GM21737 (cell line): ENCODE measurements at regions not wholly inside any gene's neighbourhood (a gene's known extent, or its start where the extent isn't known, plus 50 kb on each side); places are given as distances from the start of the nearest gene placed in this dataset.

Source experiments
- ATAC-seq: cut with Tn5 transposase; IDR thresholded peaks from one replicate; pipeline ENCODE4 v1.9.1; 2021; ENCODE audit warnings: mild to moderate bottlenecking, moderate library complexity; ENCODE audit not compliant: unreplicated experiment

DNA sequence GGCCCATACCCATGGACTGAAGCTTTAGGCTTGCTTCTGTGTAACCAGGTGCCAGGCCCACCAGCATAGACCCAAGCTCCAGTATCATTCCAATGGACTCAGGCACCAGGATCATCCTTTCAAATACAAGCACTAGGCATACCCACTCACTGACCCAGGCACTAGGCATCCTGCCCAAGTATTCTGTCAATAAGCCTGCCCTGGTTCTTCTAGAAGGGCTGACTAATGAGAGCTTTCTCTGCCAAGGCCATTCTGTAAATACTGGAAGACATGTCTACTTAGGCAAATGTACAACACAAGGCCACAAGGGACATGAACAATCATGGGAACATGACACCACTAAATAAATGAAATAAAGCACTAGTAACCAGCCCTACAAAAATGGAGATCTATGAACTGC lies 352.2 kb downstream of the FSCB start:
- no peak for ATAC-seq

DNA sequence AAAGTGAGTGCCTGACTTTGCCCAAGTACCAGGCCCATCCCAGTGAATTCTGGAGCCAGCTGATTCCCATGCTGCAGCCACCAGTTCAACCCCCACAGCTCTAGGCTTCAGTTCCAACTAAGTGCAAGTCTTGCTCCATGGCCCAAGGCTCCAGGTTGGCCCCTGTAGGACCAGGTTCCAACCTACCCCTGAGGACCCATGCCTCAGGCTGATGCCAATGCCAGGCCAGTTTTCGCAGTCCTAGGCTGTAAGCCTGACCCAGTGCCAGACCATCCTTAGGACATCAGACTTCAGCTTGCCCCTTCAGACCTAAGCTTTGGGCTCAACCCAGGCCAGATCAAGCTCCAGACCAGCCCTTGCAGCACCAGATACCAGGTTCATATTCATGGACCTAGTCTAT lies 352.6 kb downstream of the FSCB start:
- no peak for ATAC-seq

DNA sequence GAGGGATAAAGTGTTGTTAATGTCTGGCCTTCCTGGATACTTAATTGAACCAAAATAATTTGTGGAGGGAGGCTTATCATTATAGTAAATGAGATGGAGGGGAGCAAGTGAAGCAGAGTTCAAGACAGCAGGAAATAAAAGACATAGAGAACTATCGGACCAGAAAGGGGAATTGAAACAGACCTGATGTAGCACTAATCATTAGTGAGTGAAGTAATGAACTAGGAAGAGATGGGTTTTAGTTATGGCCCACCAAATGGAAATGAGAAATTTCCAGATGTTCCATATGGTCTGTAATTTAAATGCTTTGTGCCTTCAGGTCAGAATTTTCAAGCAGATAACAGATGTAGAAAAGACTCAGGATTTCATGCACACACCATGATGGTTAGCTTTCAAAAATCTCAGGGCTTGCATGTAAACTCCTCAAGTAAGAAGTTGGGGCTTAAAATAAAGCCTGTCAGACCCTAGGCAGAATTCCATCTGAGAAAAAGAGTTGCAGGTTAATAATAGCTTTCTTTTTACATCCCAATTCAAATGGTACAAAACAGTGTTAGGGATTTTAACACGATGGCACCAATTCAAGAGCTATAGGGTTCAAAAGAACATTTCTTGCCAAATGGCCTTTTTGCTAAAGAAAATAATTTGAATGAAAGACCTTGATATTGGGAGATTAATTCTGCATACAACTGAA lies 355.8 kb downstream of the FSCB start:
- ATAC-seq = no peak

DNA sequence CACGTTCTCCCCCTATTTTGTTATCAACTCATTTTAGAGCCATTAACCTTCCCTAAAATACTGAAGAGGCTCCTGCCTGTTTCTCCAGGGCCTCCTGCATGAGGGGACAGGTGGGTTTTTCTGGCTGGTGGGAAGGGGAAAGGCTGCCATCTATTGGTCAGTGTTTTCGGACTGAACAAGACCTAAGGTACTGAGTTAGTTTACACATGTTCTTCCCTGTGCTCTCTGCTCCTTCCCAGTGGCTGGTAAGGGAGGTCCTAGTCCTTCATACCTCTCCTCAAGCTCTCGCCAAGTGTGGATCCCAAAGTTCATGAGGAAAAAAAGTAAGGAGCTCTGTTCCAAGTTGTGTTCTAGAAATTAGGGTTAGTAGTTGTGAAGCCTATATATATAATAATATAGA lies 357.5 kb downstream of the FSCB start:
- ATAC-seq = no peak

DNA sequence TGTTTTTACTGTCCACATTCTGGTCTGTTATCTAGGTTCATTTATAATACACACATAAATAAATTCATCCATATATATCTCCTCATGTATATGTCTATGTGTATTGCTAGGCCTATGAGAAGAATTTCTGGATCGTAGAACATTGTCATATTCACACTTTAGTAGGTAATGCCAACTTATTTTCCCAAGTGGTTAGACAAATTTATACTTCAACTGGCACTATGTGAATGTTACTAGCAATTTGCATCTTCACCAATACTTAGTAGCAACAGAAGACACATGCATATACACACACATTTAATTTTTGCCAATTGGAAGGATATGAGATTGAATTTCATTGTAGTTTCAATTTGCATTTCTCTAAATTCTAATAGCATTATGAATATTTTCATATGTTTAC lies 365.1 kb downstream of the FSCB start:
- ATAC-seq = no peak

DNA sequence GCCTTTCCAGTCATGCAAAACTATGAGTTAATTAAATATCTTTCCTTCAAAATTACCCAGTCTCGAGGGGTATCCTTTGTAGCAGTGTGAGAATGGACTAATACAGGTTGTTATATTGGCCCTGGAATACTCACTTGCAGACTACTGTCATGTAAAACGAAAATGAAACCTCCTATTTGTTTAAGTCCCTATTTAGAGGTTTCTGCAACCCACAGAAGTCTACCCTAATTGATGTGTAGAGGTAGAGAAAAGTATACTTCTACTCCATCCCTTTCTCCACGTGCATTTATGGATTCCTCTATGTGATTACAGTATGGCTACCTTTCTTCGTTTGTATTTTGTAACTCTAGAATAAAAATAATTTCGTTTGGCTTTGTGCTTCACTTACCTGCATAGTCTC lies 371.1 kb downstream of the FSCB start:
- no peak for ATAC-seq

DNA sequence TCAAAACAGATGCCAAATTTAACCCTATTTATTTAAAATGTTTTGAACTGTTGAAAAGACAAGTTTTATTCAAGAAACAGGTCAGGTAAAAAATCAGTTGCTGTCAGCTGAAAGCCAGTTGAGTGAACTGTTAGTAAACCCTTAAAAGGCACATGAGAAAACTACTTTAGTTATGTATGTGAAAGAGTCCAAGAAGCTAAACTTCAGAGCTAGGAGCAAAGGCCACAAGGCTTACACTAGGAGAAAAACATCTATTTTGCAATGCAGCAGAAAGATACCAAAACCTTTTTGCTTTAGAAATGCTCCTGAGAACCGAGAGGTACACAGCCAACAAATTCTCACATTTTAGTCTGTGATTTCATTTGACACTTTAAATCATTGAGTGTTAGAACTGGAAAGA lies 375.2 kb downstream of the FSCB start:
- ATAC-seq = no peak

DNA sequence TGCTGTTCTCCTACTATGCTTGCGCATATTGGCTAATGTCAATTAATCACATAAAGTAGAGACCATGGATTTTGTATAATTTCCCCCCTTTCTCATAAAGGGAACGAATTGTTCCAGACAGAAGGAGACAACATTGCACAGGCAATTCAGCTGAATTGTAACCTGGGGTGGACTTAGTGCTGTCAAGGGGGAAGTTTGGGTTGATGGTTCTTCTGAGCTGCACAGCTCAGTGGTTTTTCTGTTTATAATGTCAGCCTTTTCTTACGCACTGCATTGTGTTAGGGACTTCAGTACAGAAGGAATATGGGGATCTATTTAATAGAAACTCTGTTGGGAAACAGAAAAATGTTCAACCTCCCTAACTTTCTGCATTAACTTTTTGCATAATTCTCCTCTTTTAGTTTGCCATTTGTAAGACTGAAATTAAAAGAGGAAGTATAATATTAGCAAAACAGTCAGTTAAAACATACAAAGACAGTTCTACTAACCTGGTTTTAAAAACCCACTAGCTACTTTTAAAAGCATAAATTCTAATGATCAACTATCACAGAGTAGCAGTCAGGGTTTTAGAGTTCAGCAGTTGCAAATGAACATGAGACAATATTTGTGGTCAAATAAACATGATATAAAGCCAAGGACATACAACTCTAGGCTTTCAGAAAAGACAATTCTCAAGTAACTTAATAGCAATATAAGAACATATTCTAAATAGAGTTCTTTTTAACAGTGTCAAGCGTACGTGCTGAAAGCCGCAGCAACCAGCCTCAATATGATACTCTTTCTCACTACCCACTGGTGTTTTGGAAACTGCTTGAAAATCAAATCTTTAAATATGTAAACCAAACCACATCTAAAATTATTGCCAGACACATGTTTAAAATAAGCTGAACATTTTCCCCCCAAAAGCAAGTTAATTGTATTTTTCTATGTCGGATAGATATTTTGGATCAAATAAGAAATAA lies 393.0 kb downstream of the FSCB start:
- no peak for ATAC-seq

DNA sequence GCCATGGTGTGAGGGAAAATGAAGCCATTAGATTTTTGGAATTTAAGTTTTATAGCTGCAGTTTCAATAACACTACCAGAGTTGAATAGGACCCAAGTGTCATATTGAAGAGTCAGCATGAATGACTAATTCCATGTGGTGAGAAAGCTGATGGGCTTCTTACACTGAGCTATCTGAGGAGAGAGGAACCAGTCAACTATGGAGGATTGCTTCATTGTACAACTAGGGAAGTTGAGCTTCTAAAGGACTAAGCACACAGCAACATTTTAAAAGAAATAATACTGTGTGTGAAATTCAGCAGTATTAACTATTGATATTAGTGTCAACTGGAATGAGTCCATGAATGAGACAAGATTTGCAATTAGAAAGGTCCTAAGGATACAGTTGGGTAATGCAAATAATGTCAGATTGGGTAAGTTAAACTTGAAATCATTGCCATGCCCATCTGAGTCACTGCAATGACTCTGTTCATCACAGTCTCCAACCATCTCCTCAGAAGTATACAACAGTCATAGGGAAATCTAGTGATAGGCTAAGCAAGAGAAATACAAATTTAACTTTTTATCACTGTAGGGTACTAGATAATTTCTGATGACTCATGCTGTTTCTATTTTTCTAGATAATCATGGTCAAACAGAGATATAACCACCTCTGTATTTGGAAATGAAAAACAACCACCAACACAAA lies 394.2 kb downstream of the FSCB start:
- ATAC-seq = no peak

DNA sequence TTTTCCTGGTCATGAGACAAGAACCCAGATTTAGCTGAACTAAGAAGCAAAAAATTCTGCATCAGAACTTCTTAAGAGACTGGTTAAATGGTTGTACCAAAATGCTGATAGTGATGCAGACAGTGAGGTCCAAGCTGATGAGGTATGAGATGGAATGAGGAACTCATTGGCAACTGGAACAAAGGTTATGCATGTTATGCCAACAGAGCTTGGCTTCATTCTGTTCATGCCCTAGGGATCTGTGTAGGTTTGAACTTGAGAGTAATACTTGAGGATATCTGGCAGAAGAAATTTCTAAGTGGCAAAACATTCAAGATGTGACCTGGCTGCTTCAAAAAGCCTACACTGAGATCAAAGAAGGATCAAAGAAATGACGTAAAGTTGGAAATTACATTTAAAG lies 398.0 kb downstream of the FSCB start:
- no peak for ATAC-seq

DNA sequence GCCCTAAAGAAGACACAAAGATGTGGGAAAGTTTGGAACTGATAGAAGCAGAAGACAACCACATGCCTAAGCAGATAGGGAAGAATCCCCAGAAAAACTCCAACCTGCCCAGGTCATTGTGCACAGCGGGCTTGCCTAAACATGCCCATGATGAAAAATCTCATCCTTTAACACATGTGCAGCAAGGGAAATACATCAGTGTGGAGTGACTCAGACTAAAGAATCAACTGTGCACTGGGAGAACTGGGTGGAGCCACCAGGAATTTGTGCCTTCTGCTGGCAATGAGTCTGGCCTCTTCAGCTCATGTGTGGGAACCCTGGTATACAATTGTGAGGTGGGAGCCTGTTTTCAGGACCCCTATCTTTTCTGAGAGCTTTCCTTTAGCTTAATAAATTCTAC lies 398.5 kb downstream of the FSCB start:
- no peak for ATAC-seq

DNA sequence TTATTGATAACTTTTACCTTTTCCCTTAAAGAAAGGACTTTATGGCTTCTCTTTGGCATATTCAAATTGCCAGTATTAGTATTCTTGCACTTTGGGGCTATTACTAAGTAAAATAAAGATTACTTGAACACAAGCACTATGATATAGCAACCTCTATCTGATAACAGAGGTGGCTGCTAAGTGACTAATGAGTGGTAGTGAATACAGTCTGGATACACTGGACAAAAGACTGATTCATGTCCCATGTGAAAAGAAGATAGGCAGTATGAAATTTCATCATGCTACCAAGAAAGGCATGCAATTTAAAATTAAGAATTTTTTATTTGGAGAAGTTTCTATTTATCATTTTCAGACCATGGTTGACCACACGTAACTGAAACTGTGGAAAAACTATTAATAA lies 399.9 kb downstream of the FSCB start:
- ATAC-seq = no peak

DNA sequence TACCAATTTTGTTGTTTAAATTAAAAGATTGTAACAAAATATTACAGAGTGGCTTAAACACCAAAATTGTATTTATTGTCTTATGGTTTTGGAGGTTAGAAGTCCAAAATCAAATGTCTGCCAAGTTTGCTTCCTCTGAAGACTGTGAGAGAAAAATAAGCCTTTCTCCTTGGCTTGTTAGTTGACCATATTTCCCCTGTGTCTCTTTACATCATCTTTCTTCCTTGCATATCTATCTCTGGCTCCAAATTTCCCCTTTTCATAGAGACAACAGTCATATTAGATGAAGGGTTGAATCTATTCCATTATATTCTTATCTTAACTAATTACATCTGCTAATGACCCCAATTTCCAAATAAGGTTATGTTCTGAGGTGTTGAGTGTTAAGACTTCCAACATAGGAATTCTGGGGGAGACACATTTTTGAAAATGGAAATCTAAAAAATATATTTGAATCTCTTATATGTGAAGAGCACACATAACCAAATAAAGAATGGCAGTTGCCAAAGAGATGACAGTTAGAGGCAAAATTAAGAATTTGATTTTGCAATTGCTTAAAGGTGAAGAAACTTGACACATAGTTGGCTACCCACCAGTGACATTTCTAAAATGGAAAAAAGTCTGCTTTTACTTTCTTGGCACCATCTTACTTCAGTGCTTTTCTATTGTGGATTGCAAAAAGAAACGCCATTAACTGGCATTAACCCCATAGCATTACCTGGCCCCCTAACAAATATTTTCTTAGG lies 407.2 kb downstream of the FSCB start:
- ATAC-seq = no peak

DNA sequence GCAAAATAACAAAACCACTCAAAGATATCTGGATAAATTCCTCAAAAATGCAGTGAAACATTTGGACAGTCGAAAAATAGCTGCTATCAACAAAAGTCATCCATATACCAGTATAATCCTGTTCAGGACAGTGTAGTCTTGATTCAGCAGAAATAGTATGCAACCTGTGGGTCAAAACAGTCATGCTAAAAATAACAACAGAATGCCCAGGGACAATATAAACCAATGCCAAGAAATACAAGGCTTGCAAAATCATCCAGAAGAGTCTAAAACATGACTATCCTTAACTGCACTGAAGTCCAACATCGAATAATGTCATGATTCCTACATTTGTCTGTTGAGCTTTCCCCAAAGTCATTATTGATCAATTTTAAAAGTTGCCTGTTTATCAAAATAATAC lies 425.9 kb downstream of the FSCB start:
- no peak for ATAC-seq

DNA sequence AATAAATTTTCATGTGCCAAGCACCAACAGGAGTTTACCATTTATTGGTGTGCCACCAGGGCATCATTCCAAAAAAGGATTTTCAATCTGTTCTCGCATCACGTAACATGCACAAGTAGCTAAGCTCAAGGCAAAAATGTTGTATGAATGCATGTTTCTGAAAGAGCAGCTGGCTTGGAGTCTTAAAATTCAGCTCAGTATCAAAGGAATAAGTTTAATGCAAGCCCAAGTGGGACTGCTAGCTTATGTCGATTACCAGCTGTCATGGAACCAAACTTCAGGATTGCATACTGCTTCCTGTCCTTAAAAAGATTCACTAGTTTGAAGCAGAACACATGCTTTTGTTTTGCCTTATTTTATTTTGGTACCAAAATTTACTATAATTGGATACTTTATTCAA lies 437.0 kb downstream of the FSCB start:
- ATAC-seq = no peak

DNA sequence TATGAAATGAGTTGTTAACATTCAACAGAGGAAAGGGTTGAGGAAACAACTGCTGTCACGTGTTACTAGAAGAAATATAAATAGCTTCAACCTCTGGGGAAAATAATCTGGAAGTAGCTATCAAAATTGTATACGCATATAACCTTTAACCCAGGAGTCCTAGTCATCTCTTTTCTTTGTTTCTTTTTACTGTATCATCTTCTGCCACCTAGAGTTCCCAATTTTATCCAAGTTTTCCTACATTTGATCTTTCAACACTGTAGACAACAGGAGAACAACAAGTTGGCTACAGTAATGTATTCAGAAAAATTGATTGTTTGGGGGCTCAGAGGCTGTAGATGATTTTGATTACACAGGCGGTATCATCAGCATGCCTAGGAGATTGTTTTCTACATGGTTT lies 453.7 kb downstream of the FSCB start:
- ATAC-seq = no peak

DNA sequence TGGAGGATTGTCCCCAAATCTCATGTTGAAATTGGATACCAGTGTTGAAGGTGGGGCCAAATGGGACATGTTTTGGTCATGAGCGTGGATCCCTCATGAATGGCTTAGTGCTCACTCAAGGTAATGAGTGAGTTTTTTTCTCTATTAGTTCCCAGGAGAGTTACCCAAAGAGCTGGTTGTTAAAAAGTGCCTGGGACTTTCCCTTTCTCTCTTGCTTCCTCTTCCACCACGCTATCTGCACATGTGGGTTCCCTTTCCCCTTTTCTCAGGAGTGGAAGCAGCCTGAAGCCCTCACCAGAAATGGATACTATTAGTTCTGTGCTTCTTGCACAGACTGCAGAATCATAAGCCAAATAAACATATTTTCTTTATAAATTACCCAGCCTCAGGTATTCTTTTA lies 465.4 kb downstream of the FSCB start:
- no peak for ATAC-seq

DNA sequence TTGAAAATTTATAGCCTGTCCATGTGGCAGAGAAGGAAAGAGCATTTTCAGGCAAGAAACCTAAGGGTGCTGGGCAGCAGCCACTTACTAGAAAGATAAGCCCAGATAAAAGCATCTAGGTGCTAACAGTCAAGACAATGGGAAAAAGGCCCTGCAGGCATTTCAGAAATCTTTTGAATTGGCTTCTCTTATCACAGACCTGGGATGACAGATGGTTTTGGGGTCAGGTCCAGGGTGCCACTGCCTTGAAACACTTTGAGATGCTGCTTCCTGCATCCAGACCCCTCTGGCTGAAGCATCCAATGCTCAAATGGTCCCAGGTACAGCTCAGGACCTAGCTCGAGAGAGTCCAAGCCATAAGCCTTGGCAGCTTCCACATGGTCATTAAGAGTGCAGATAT lies 466.5 kb downstream of the FSCB start:
- ATAC-seq = no peak

DNA sequence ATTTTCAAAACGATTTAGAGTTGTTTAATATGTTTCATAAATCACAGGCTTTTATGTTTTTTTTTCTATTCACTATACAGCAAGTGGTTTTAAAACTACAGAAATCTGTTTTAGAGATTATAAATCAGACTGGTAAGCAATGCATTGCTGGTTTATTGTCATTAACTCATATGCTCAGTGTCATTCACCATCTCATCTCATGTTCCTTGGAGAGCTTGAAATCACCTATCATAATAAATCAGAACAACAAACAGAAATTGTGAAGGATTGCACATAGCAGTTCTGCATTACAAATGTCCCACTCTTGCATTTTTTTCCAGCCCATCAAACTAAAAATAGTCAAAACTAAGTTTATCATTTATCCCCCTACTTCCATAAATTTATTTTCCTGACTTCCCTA lies 470.8 kb downstream of the FSCB start:
- ATAC-seq = no peak

DNA sequence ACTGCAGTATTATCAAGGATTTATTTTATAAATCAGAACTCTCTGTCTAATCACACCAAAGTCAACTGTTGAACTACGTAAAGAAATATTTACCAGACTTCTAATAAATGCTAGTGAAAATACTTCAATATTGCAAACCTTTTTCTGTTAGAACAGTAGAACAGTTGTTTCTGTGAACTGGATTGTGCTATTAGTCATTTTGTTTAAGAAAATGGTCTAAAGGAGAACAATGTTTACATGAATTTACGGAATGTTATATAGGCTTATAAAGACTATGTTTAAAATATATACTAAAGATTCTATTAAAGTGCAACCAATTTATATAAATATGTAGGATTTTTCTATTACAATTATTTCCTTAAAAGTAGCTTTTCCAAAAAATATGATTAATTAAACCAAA lies 471.4 kb downstream of the FSCB start:
- no peak for ATAC-seq

DNA sequence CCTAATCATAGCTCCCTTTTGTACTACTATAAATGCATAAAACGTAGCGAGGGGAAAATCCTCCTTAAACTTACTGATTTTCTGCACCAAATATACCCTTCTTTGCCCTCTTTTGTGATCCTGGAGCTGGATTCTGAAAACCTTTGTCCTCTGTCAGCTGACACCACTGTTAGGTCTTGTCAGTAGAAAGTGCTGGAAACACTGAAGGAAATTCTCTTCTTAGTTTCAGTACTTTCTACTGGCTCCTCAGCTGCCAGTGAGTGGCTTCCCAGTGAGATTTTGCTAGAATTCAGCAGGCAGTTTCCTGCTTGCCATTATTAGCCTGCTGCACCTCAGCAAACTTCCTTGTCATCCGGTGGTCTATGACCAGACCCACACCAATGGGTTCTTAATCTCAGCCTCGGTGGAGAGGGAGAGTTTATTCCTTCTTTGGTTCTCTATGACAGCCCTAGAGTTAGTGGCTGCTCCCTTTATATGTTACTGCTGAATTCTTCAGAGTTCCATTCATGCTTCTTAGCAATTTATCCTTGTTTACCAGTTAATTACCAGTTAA lies 476.2 kb downstream of the FSCB start:
- no peak for ATAC-seq
